HL-60 (cell line): ENCODE measurements at regions not wholly inside any gene's neighbourhood (a gene's known extent, or its start where the extent isn't known, plus 50 kb on each side); places are given as distances from the start of the nearest gene placed in this dataset.

Experiments used
- CTCF ChIP-seq: IDR thresholded peaks from one replicate; pipeline ENCODE4 v1.5.1; 2011; ENCODE audit warnings: low read length, control low read depth, inconsistent platforms; ENCODE audit not compliant: insufficient read depth
- TF ChIP-seq, protein P1 (sequence below): IDR thresholded peaks from 2 replicates; pipeline ENCODE4 v1.6.1; 2012; ENCODE audit warnings: low read depth; ENCODE audit not compliant: insufficient replicate concordance

GRCh38 chr4:10380735-10381134, 76.5 kb downstream of the ZNF518B start:
- TF ChIP-seq CTCF: no peak
- TF ChIP-seq, protein P1, sequence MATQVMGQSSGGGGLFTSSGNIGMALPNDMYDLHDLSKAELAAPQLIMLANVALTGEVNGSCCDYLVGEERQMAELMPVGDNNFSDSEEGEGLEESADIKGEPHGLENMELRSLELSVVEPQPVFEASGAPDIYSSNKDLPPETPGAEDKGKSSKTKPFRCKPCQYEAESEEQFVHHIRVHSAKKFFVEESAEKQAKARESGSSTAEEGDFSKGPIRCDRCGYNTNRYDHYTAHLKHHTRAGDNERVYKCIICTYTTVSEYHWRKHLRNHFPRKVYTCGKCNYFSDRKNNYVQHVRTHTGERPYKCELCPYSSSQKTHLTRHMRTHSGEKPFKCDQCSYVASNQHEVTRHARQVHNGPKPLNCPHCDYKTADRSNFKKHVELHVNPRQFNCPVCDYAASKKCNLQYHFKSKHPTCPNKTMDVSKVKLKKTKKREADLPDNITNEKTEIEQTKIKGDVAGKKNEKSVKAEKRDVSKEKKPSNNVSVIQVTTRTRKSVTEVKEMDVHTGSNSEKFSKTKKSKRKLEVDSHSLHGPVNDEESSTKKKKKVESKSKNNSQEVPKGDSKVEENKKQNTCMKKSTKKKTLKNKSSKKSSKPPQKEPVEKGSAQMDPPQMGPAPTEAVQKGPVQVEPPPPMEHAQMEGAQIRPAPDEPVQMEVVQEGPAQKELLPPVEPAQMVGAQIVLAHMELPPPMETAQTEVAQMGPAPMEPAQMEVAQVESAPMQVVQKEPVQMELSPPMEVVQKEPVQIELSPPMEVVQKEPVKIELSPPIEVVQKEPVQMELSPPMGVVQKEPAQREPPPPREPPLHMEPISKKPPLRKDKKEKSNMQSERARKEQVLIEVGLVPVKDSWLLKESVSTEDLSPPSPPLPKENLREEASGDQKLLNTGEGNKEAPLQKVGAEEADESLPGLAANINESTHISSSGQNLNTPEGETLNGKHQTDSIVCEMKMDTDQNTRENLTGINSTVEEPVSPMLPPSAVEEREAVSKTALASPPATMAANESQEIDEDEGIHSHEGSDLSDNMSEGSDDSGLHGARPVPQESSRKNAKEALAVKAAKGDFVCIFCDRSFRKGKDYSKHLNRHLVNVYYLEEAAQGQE: no peak
